HG03039 (cell line): ENCODE measurements at regions not wholly inside any gene's neighbourhood (a gene's known extent, or its start where the extent isn't known, plus 50 kb on each side); places are given as distances from the start of the nearest gene placed in this dataset.

Source experiments
- ATAC-seq: cut with Tn5 transposase; IDR thresholded peaks from one replicate; pipeline ENCODE4 v1.9.1; 2021; ENCODE audit warnings: mild to moderate bottlenecking, moderate library complexity; ENCODE audit not compliant: unreplicated experiment

DNA sequence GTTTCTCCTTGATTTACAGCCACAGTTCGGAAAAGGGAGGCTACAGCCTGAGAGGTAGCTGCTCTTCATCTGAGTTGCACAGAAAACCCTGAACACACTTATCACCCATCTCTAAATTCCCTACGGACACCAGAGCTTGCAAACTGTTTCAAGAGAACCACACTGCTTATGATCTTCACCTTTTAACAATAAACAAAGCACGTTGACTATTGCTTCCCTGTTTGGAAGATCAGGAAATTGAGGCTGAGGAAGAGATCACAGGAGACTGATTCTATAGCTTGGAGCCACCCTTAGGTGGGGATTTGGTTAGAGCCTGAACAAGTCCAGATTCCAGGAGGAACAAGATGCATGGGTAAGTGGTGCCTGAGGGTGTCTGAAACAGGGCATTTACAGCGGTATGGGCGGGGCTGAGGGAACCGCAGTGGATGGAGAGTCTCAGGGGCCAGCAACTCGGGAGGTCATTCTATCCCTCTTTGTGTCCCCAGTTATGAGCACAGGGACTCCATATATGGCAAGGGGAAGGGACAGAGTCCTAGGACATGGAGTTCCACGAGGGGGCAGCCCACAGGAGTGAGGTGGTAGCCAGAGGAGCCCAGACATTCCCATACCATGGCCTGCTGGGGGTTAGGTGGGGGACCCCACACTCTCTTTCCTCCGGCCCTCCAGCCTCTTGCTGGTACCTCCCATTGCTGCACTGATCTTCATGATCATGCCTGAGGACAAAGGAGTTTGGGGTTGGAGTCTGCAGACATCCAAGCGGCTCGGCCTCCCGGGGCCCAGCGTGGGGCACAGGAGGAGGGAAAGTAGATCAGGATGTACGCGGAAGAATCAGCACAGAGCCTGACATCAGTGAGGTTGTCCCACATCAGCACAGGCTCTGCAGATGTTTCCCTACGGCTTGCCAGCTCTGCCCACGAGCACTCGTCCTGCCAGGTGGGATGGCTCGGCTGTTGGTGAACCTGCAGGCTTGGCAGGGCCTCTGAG, 162.3 kb upstream of the ZNF536 start:
- no peak for ATAC-seq

DNA sequence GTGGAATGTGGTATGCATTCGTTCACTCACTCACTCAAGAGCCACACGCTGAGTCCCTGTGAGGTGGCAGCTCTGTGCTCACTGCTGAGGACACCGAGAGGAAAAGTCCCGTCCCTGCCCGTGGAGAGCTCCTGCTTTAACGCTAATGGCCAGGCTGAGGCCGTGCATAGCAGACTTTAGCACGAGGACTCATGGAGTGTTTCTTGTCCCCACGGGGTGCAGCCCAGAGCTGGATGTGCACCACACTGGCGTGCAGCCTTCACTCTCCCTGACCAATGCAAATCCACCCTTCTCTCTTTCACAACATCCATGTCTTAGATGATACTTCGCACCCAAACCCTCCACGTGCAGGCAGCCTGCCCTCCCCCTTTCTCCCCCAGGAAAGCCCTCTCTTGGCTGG, 159.6 kb upstream of the ZNF536 start:
- no peak for ATAC-seq

DNA sequence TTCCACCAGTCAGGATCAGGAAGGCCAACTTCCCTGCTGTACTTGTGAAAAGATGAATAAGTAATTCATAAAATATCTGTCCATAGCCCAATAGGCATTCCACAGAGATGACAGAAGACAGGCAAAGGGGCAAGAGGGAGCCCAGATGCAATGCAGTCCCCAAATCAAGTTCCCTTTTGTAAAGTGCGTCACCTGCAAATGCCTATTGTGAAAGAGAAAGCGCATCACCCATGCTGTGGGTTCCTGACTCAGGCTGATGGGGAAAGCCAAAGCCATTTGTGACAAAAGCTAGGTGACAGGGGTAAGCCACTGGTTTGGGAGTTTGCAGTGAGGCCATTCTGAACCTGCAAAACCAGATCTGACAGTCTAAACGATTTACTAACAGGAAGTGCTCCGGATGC, 157.5 kb upstream of the ZNF536 start:
- ATAC-seq: no peak

DNA sequence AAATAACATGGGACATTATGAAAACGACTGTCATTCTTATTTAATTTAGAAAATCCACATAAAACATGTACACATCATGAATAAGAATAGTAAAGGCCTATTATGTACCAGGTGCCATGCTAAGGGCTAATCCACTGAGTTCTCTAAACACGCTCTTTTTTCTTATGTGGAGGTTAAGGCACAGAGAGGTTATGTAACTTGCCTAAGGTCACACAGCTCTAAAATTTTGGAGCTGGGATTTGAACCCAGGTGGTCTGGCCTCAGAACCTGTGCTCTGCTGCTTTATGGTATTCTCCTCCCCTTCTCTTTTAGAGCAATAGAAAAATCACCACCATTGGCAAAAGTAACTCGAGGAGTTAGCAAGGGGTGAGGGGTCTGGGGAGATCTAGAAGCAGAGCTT, 156.9 kb upstream of the ZNF536 start:
- ATAC-seq: no peak

DNA sequence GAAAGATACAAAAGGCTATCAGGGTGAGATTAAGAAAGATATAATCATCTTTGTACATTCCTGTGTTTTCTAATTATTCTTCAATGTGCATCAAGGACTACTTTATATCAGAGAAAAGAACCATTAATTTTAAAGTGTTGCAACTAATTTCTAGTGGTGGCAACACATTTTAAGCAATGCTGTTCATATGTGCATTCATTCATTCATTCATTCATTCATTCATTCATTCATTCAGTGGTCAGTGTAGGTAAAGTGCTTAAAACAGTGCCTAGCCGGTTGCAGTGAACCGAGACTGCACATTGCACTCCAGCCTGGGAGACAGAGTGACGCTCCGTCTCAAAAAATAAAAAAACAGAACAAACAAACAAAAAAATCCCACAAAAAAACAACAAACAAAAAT, 155.7 kb upstream of the ZNF536 start:
- no peak for ATAC-seq

DNA sequence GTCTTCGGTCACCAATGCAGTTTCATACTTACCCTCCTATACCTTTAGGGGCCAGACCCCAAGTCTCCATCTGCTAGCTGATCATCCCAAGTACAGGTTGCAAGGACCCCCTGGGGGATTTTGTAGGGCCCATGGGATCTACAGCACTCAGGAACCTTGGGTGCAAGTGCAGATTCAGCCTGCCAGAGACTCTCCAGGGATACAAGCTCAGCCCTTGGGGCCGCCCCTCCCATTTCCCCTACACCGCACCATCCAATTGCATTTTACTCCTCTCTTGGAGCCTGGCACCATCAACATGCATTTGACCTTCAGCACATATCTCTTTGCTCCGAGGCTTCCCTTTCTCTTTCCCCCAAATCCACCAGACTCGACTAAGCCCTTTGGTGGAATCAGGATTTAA, 154.7 kb upstream of the ZNF536 start:
- no peak for ATAC-seq

DNA sequence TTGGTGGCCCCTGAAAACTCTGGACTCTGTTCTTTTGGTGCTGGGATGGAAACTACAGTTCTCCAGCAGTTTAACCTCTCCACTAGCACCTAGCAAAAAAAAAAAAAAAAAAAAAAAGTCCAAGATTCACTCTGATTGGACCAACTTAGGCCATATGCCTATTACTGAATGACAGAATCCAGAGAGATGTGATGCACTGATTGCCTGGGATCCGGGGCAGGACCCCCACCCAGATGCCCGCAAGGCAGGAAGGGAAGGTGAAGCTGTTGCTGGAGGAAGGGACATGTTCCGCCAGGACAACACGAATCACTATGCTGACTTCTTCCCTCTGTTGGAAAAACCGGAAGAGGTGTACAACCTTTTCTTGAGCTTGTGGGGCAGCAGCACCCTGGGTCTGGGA, 152.5 kb upstream of the ZNF536 start:
- ATAC-seq: no peak

DNA sequence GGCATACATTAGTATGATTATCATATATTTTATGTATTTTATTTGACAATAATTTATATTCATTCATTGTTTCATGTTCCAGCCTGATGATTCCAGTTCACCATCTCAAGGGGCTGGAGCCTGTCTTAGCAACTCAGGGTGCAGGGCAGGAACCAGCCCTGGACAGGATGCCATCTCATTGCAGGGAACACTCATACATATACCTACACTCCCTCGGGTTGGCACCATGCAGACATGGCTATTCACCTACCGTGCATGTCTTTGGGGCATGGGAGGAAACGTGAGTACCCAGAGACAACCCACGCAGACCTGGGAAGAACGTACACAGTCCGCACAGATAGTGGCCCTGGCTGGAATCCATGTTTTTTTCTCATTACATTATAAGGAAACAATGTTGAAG, 151.0 kb upstream of the ZNF536 start:
- no peak for ATAC-seq

DNA sequence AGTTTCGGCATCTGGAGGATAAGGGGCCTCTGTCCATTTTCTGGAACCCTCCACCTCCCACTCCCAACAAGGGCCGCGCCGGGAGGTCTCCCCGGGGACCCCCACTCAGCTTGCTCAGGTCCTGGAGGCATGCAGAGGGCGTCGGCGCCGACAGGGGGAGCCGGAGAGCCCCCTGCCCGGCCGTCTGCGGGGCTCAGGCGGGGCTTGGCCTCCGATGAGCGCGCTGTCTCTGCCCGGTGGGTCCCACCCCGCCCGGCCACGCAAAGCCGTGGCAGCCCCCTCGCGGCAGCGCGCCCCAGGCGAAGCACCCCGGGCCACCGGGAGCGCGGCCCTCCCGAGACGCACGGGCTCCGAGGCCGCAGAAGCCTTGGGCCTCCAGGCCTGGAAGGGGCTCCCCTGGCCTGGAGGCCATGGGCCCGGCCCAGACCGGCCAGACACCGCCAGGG, 149.7 kb upstream of the ZNF536 start:
- ATAC-seq: no peak

DNA sequence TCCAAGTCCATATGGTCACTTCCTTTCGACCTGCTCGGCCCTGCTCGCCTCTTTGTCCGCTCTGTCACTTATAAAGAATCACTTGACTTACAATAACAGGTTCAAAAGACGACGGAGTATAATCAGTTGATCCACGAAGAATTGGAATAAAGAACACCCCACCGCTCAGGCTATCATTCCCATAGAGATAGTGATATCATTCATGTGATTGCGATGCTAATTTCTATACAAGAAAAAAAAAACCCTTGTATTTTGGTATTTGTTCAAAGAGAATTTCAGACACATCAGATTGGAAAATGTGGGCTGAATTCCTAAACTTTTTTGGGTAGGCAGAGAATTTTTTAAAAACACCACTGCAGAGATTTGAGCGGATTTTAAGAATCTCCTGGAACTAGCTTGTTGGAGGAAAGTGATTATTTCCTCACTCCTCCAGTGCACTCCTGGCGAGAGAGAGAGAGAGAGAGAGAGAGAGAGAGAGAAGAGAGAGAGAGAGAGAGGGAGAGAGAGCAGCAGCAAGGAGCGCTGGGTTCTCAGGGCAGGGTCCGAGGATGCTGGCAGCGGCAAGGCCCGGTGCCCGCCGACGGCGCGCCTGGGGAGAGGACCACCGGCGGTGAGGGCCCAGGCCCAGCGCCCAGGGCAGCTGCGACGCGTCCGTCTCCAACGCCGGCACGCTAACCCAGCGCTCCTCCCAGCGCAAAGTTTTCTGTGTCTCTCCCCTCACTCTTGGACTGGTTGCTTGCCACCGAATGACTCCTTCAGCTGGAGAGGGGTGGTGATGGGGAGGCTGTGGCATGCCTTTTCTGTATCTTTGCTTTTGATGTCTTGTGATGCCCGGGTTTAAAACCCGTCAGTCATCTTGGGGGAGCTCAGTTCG, 149.0 kb upstream of the ZNF536 start:
- ATAC-seq: no peak

DNA sequence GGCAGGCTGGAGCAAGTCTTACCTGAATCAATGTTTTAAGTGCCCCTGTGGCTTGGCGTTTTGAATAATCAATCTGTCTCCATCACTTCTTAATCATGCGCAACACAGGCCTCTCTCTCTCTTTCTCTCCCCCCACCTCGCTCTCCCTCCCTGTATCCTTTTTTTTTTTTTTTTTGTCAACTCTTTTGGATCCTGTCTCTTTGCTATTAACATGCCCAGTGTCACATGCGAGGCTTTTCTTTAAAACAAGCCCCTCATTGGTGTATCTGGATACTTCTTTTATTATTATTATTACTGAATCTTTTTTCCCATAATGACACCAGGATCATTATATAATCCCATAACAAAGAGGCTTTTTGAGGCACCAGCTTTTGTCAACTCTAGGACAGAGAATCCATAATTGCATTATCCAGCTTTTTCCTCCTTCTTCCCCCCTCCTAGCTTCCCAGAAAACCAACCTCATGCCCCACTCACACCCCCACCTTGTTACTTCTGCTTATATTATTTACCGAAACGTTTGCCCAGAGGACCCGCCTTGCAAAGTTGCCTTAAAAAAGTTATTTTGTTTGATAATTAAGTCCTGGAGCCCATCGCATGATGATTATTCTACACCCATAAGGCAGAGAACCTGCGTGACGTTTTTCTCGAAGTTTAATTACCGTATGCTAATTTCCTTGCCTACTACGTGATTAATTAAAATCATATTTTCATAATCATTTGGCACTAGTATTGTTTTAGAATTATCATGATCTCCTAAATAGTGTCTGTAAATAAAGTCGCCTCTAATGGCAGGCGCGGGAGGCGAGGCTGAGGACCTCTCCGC, 148.1 kb upstream of the ZNF536 start:
- ATAC-seq: no peak

DNA sequence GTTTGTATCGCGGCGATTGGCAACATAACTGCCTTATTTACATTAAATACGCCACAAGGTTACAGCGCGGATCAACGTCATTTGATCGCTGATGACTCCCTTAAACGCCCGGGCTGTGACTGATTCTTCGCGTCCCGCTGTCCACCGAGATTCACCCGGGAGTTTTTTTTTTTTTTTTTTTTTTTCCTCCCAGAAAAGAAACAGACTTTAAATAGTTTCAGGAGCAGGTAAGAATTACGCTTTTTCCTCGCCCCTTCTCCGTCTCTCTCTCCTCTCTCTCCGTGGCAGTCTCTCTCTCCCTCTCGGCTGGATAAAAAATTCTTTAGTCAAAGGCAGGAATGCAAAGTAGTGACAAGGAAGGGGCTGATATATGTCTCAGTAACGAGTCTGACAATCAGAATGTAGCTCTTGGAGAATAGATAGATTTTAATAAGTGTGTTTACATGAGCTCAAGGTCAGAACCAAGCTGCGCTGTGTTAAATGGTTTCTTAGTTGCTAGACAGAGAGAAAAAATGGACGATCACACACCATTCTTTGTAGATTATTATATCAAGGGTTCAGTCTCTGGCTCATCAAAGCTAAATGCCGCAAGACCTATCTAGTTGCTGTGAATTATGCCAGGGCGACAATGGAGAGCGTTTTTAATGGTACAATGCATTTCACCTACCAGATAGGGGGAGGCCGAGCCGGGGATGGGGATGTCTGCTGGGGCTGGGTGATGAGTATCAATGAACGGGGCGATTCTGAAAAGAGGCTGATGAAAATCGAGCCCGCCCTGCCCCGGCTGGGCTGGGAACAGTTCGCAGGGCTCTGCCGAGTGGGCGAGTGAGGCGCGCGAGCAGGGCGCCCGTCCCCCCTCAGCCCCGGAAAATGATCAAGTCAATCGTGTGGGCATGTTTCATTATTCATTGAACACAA, 147.2 kb upstream of the ZNF536 start:
- no peak for ATAC-seq

DNA sequence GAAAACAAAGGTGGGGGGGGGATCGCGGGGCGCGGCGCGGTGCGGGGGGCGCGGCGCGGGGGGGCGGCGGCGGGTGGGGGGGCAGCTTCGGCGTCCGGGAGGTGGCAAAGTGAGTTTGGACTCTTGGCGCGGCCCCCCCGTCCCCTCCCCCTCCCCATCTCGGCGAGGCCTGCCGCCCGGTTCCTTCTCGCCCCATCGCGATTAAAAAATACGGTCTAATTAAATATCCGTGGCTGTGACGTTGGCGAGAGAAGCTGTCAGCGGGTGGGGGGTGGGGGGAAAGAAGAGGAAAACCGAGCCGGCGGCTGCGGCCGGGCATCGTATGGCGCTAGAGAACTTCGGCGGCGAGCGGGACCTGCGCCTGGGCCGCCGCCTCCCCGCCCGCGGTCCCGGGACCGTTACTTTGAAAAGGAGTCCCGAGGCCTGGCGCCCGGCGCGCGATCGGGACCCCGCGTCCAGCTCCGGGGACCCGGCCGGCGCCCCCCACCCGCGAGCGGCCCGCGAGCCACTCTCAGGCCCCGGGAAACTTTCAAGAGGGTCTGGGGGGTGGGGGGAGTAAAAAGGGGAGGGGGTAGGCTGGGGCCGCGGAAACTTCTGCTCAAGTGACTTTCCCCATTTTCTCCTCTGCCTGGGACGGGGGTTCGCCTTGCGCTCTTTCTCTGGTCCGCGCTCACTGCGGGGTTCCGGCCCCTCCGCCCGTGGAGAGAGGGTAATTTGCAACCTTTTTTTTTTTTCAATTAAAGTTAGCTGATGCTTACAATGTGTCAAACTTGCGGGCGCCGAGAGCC, 146.3 kb upstream of the ZNF536 start:
- ATAC-seq: no peak

DNA sequence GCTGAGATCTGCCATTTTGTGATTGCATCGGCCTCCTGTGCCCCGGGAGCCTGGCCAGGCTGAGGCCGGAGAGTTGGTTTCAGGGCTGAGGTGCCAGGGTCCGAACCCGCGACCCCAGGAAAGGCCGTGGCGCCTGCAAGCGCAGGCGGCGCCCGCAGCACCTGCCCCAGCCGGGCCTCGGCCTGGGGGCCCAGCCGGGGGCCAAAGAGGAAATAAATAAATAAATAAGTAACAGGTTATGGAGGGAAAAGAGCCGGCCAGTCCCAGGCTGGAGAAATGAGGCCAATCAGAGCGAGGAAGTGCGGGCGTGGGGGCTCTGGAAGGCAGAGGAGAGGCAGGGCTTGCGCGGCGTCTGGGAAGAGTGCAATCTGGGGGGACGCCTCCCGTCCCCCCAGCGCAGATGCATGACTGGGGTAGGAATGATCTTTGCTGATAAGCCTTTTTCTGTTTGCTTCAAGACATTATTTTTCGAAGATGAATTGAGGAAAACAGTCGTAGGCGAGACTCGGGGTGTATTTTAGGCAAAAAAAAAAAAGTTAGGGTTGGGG, 145.6 kb upstream of the ZNF536 start:
- ATAC-seq: no peak

DNA sequence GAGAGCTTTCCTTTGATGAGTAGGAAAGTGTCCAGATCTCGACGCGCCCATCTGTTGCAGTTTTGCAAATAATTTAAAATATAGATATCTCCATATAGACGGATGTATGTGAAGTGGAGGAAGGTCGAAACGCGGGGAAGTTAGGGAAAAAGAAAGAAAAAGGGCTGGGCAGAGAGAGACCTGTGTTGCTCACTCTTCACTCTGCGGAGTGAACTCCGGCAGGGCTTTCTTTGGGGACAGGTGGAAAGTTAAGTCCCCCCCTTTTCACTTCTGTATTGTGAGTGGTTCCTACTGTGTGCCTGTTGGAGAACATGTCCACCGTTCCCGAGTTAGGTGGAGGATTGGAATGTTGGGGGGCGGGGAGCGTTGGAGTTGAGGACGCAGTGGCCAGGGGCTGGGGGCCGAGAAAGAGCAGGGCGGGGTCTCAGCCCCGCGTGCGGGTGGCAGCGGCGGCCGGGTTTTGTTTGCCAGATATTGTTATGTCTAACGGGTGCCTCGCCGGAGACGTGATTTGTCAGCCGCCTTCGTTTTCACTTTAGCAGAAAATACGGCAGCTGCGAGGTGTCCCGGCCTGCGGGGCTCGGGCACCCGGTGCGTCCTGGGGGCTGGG, 145.1 kb upstream of the ZNF536 start:
- ATAC-seq: no peak

DNA sequence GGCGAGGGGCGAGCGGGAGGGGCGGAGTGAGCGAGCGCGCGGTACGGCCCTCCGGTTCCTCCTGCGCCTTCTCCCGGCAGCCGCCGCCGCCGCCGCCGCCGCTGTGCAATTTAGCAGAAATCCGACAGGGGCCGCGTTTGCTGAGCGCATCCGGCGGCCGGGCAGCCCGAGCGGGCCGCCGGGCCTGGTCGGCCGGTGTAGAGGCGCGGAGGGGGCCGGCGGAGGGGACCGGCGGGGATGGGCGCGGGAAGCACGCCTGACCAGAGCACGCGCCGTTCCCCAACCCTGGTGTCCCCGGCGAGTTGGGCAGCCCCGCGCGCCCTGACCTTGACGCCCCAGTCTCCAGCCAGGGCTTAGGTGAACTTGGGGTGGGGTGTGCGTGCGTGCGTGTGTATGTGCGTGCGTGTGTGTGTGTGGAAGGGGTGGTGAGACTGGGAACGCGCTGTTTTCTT, 144.5 kb upstream of the ZNF536 start:
- peak; percentile 58 for ATAC-seq

DNA sequence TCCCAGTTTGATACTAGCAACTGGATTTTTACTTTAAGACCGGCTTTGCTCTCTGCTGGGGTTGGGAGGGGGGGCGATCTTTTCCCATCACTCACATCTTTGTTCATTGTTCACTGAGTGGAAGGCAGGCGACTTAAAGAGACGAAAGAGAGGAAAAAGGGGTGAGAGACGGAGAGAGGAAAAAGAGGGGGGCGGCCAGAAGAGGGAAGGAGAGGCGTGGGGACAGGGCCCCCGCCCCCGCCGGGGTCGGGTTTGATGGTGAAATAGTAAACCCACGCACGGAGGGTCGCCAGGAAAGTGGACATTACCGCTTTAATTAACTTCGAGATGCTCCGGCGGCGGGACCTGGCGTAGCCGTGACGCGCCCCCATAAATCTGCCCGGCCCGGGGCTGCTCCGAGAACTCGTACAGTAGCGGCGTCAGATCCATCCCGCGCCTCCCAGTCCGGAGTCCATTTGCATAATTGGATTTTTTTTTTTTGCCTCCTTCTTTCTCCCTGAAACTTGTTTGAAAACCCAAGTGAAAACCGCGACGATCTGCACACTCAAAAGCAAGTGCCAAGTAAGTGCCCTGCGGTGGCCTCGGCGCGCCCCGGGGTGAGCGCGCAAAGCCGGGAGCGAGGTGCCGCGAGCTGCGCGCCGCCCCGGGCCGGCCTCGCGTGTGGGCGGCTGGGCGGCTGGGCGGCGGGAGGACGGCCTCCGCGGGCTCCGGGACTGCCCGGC, 143.9 kb upstream of the ZNF536 start:
- no peak for ATAC-seq
